Activated CD4-positive, alpha-beta memory T cell treated with anti-CD3 and anti-CD28 coated beads, Interleukin-2, amount 10 ng/mL, durations not matched to agents 7 days and 5 days (primary cell): ENCODE measurements at regions not wholly inside any gene's neighbourhood (a gene's known extent, or its start where the extent isn't known, plus 50 kb on each side); places are given as distances from the start of the nearest gene placed in this dataset.
"Not testable (repeated sequence)": the region's sequence is repeated elsewhere in the genome, so short reads cannot be mapped to it uniquely, and the experiment has no call there.

Experiments
- CTCF ChIA-PET: fragments of 350-600 bp; sonication (Branson Sonifier 250); formaldehyde crosslinking; loops from one replicate; lab custom pipeline; 2021; ENCODE audit warnings: antibody characterized with exemption, inconsistent platforms; lab: Charles Lee
- POLR2A ChIA-PET: fragments of 350-600 bp; sonication (Branson Sonifier 250); formaldehyde crosslinking; loops from one replicate; lab custom pipeline; 2021; ENCODE audit warnings: antibody characterized with exemption; lab: Charles Lee
- DNase-seq: peaks from one replicate; pipeline ENCODE4 v3.0.0-alpha.2; 2020
- H3K27ac Mint-ChIP-seq: one replicate; pipeline ENCODE4 v1.8.0; 2021; ENCODE audit warnings: mild to moderate bottlenecking, mixed read lengths
- H3K27me3 Mint-ChIP-seq: one replicate; pipeline ENCODE4 v1.8.0; 2021; ENCODE audit warnings: mixed read lengths
- H3K36me3 Mint-ChIP-seq: one replicate; pipeline ENCODE4 v1.8.0; 2021; ENCODE audit warnings: low read depth, mixed read lengths
- H3K4me1 Mint-ChIP-seq: one replicate; pipeline ENCODE4 v1.8.0; 2021; ENCODE audit warnings: mixed read lengths
- H3K4me3 Mint-ChIP-seq: one replicate; pipeline ENCODE4 v1.8.0; 2021; ENCODE audit warnings: mild to moderate bottlenecking, mixed read lengths
- H3K9me3 Mint-ChIP-seq: one replicate; pipeline ENCODE4 v1.8.0; 2021; ENCODE audit warnings: mixed read lengths

DNA sequence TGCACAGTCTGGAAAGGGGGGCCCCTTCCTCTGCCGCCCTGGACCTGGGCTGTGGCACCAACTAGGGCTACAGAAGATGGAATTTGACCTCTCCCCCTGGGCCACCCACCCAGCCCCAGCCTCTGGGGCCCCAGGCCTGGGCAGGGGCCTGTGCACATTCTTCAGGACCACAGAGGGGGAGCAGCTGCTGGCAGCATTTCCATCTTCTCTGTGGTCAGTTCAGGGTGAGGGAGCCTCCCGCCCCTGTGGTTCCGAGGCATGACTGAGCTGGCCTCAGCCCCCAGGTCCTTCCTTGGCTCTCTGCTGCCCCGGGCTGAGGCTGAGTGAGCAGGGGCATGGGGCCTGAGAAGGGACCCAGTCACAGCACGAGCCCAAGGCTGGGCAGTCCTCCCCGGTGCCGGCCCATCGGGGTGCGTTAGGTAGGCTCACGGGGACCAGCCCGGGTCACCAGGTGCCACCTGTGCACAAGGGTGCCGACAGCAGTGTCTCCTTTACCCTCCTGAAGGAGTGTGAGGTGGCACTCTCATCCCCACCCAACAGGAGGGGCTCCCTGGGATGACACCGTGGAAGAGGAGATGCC lies 63.2 kb downstream of the UNCX start:
- Mint-ChIP-seq H3K27ac (no peak overlapping the region), H3K27me3 (peaks cover 10% of the 10 kb centered on the region), H3K4me1 (peaks cover 2% of the 10 kb centered on the region), H3K36me3 (no peaks in the 10 kb centered on the region), H3K4me3 (no peak overlapping the region), H3K9me3 (no peaks in the 10 kb centered on the region)
- no peak for DNase-seq
- ChIA-PET CTCF (no interaction called here), POLR2A (no interaction called here)

DNA sequence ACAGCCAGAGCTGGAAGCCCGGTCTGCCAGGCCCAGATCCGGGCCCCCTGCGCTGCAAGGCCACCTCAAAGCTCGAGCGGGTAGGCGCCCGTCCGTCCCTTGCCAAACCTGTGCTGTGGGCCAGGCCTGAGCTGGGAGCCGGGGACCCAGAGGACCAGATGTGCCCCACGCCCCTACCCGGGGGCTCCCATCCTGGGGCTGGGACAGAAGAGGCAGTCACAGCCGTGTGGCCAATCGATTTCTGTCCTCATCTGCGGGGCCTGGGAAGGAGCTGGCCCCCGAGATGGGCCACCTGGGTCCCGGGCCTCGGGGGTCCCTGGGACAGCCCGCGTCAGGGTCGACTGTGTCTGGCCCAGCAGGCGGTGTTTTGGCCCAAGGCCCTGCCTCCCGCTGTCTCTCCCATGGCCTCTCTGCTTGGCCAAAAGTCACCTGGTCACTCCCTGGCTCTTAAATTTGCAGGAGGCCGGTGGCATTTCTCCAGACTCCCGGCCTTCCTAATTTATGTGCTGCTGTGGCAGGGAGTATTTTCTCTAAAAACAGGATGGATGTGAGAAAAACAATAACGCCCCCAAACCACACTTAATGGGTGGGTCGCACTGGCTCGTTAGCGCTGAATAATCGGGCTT lies 63.8 kb downstream of the UNCX start:
- ChIA-PET POLR2A (no interaction called here), CTCF (no interaction called here)
- no peak overlapping the region for H3K27ac Mint-ChIP-seq
- no peak for DNase-seq
- H3K27me3 Mint-ChIP-seq = peaks cover 5% of the 10 kb centered on the region
- no peaks in the 10 kb centered on the region for H3K36me3 Mint-ChIP-seq
- H3K4me1 Mint-ChIP-seq = no peaks in the 10 kb centered on the region
- no peaks in the 10 kb centered on the region for H3K9me3 Mint-ChIP-seq
- no peak overlapping the region for H3K4me3 Mint-ChIP-seq

DNA sequence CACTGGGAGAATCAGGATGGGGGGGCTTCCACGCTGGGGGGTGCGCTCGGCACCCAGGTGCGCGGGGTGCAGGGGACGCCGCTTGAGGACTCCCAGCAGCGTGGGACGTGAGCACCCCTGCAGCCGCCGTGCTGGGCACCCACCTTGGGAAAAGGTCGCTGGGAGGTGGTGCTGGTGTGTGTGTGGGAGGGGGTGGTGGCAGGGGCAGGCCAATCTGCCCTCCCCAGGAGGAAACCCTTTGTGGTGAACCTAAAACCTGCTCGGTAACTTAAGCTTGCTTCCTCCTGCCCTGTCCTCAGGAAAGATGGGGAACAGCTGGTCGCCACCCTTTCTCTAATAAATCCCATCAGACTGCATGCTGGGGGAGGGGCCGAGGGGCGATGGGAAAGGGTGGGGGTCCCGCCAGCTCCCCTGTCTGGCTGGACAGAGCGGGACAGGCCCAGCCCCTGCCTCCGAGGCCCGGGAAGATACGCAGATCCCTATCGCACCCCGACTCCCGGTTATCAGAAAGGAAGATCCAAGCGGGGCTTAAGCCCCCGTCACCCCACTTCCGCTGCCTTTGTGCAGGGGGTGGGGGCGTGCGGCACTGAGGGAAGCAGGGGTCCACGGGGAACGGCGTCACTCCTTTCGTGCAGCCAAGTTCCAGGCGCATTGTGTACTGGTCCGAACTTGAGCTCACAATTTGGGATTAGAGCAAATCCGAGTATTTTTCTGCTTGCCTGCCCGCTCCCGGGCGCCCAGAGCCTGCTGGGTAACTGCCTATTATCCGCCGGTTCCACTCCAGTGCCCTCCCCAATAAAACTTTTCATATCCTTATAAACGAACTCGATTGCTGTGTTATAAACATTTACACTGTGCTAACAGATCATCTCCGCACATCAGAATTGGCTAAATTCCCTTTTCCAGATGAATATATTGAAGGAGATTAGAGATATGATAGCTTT lies 64.6 kb downstream of the UNCX start:
- Mint-ChIP-seq H3K4me3 (no peak overlapping the region), H3K36me3 (no peaks in the 10 kb centered on the region), H3K27me3 (no peaks in the 10 kb centered on the region), H3K4me1 (no peaks in the 10 kb centered on the region), H3K27ac (no peak overlapping the region), H3K9me3 (no peaks in the 10 kb centered on the region)
- DNase-seq = no peak
- POLR2A ChIA-PET = no interaction called here
- CTCF ChIA-PET = no interaction called here

DNA sequence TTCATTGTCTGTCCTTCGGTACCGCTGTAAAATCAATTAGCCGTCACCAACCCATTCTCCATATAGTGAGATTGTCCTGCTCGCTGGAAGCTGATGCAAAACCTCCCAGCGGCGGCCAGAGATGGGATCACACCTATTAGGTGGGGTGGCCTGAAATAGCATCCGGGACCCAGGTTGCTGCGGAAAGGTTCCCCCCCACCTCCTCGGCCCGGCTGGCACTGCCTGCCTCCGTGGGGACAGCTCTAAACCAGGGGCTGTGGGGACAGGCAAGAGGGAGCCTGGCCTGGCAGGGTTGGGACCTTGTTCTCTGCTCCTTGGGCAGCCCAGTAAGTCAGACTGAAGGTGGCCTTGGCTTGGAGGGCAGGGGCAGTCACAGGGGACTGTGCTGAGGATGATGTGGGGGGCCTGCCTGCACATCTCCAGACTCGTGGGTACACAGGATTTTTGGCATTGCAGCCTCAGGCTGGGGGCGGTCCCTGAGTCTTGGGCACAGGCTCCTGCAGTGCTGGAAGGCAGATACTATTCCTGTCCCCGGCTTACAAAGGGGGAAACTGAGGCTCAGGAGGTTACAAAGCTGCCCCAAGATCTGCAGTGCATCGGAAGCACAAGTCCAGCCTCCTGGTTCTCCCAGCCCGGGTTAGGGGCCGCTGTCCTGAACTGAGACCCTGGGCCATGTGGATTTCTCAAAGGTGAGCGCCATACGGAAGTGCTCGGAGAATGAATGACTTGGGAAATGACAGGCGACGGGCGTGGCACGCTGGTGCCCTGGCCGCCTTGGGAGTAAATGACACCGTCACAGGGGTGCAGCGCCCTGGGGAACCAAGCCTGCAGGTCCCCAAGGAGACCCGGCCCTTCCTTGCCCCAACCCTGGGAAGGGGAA lies 65.6 kb downstream of the UNCX start:
- POLR2A ChIA-PET = no interaction called here
- no peaks in the 10 kb centered on the region for H3K36me3 Mint-ChIP-seq
- CTCF ChIA-PET = no interaction called here

DNA sequence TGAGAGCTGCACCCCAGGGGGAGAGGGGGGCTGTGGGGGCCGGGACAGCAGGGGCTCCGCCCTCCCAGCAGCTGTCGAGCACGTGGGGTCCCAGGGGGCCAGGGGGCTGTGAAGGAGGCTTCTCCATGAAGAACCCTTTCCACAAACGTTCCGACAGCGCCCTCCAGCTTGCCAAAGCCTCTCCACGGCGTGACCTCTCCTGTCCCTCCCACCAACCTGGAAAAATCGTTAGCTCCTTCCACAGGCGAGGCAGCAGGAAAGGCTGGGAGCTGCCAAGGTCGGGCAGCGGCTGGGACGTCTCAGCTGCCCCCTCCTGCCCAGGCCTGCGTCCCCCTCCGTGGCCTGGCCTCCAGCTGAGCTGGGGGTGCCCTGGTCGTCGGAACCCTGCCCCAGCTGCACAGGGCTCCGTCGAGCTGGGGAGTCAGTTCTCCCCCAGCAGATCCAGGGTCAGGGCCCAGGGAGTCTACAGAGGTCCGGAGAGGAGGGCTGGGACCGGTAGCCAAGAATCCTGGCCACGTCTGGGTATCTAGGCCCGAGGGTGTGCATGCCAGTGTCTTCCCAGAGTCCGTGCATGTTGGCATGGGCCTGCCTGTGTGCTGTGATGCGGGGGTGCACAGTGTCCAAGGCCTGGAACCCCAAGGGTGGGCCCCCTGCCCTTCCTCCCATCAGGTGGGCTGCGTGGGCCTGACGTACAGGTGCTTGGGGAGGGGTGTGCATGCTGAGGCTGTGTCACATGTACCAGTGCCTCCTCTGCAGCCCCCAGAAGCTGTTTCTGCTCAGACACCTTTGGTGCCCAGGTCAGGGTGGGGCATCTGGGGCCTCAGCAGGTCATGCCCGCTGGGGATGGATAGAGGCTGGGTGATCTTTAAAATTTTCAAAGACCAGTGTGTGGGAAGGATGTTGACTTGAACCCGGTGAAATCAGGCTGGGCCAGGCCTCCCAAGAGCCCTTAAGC lies 66.5 kb downstream of the UNCX start:
- no peak overlapping the region for H3K27ac Mint-ChIP-seq
- no peak for DNase-seq
- no peaks in the 10 kb centered on the region for H3K27me3 Mint-ChIP-seq
- no peaks in the 10 kb centered on the region for H3K4me1 Mint-ChIP-seq
- no peak overlapping the region for H3K4me3 Mint-ChIP-seq
- H3K36me3 Mint-ChIP-seq = no peaks in the 10 kb centered on the region
- ChIA-PET POLR2A (no interaction called here), CTCF (no interaction called here)
- no peaks in the 10 kb centered on the region for H3K9me3 Mint-ChIP-seq

More for the DNA sequence above, 65.6 kb downstream of the UNCX start:
- H3K4me1 Mint-ChIP-seq = no peaks in the 10 kb centered on the region
- no peak overlapping the region for H3K27ac Mint-ChIP-seq
- no peak overlapping the region for H3K4me3 Mint-ChIP-seq
- no peaks in the 10 kb centered on the region for H3K27me3 Mint-ChIP-seq
- no peak for DNase-seq
- H3K9me3 Mint-ChIP-seq = no peaks in the 10 kb centered on the region

DNA sequence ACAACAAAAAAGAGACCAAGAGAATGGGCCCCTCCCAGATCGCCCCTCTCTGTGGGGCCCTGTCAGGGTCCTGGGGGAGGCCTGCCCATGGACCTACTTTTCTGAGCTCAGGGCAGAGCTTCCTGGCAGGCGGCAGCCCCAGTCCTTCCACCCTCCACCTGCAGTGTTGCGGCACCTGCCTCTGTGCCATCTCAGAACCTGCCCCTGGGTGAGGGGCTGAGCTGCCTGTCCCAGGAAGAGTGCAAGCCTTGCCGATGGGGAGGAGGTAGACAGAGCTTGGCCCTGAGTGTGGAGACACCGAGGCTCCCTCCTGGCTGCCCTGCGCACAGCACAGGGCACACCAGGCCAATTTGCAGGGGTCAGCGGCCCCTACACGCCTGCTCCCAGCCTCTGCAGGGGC lies 67.5 kb downstream of the UNCX start:
- Mint-ChIP-seq H3K9me3 (no peaks in the 10 kb centered on the region), H3K36me3 (no peaks in the 10 kb centered on the region), H3K27me3 (no peaks in the 10 kb centered on the region), H3K4me3 (no peak overlapping the region), H3K27ac (no peak overlapping the region), H3K4me1 (no peaks in the 10 kb centered on the region)
- ChIA-PET CTCF (no interaction called here), POLR2A (no interaction called here)
- no peak for DNase-seq

DNA sequence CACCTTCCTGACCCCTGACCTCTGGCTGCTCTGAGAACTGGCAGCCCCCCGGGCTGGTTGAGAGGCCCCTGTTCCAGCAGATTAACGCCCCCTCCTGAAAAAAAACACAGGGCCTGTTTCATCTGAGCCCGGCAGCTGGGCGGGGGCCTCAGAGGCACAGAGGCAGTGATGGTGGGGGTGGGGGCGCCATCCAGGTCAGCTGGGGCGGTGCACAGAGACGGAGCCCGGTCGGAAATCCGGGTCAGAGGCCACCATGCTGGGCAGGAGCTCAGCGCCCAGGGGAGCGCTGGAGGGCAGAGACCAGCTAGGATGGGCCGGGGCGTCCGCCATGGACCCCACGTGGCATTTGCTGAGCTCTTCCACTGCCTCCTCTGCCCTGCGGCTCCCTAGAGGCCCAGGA lies 68.0 kb downstream of the UNCX start:
- Mint-ChIP-seq H3K36me3 (no peaks in the 10 kb centered on the region), H3K9me3 (no peaks in the 10 kb centered on the region), H3K27me3 (no peaks in the 10 kb centered on the region), H3K4me1 (no peaks in the 10 kb centered on the region), H3K27ac (no peak overlapping the region), H3K4me3 (no peak overlapping the region)
- CTCF ChIA-PET = no interaction called here
- POLR2A ChIA-PET = interaction anchor here (0.6 kb wide), 1 partner anchor 9 kb away, joined by 3 read pairs; no protein-coding TSS in a partner anchor
- DNase-seq = no peak

DNA sequence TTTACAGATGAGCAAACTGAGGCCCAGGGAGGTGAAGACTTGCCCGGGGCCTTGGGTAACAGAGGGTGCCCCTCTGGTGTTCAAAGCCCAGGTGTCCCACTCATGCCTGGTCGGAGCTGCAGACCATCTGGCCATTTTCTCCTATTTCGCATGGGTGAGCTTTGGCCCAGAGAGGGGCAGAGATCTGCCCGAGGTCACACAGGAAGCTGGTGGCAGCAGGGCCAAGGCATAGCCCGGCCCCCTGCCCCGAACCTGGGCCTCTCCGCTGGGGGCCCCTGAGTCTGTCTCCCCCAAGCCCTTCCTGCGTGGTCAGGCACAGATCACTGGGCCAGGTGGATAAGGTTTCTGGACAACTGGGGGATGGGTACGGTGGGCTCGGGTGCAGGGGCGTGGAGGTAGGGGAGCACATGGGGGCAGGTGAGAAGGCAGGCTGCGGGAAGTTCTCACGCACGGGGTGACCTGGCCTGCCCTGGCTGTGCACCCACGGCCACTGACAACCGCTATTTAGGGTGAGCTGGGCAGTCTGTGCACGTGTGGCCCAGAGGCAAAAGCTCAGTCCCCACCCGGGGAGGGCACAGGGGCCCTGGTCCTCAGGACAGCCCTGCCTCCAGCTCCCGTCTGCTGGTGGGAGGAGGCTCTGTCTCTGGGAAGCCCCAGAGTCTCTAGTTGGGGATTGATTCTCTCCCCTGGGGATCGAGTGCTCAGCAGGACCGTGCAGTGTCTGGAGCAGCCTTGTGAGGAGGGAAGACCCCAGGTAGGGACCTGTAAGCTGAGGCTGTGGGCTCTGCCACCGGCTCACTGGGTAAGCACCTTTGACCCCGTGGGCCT lies 68.6 kb downstream of the UNCX start:
- Mint-ChIP-seq H3K9me3 (no peaks in the 10 kb centered on the region), H3K27me3 (no peaks in the 10 kb centered on the region), H3K36me3 (no peaks in the 10 kb centered on the region), H3K4me3 (no peak overlapping the region), H3K27ac (no peak overlapping the region), H3K4me1 (no peaks in the 10 kb centered on the region)
- ChIA-PET CTCF (no interaction called here), POLR2A (interaction anchor here (0.6 kb wide), 1 partner anchor 9 kb away, joined by 3 read pairs; no protein-coding TSS in a partner anchor)
- DNase-seq = no peak

DNA sequence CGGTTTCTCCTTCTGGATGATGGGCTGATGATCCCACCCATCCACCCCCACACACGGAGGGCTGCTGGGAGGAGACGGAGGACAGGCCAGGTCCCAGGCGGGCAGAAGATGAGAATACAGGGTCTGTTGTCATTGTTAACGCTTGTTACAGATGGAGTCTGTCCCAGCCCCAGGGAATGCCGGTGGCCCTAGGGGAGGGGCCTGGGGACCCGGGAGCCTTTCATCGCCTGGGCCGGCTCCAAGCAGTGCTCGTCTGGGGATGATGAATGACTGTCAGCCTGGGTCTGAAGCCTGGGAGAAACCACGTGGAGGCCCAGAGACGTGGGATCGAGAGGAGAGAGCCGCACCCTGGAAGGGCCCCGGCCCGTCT lies 69.2 kb downstream of the UNCX start:
- H3K27ac Mint-ChIP-seq = no peak overlapping the region
- POLR2A ChIA-PET = no interaction called here
- H3K36me3 Mint-ChIP-seq = no peaks in the 10 kb centered on the region
- H3K4me3 Mint-ChIP-seq = no peak overlapping the region
- no peaks in the 10 kb centered on the region for H3K27me3 Mint-ChIP-seq
- CTCF ChIA-PET = no interaction called here
- H3K4me1 Mint-ChIP-seq = no peaks in the 10 kb centered on the region
- H3K9me3 Mint-ChIP-seq = no peaks in the 10 kb centered on the region
- no peak for DNase-seq

DNA sequence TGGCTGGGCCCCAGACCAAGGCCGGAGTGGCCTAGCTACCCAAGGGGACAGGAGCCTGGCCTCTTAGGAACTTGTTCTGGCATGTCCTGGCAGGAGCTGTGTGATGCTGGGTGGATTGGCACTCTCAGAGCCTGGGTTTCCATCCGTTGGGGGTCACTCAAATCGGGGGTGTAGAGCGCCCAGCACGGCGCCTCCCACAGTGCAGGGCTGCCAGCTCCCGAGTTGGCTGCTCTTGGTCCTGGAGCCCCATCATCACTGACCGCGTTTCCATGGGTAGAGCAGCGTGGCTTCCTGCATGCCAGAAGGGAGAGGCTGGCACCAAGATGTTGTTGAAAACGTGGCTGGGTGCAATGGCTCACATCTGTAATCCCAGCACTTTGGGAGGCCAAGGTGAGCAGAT lies 70.3 kb downstream of the UNCX start:
- Mint-ChIP-seq H3K4me3 (no peak overlapping the region), H3K27me3 (no peaks in the 10 kb centered on the region), H3K27ac (no peak overlapping the region), H3K36me3 (no peaks in the 10 kb centered on the region), H3K4me1 (no peaks in the 10 kb centered on the region), H3K9me3 (no peaks in the 10 kb centered on the region)
- ChIA-PET CTCF (no interaction called here), POLR2A (no interaction called here)
- DNase-seq = no peak

DNA sequence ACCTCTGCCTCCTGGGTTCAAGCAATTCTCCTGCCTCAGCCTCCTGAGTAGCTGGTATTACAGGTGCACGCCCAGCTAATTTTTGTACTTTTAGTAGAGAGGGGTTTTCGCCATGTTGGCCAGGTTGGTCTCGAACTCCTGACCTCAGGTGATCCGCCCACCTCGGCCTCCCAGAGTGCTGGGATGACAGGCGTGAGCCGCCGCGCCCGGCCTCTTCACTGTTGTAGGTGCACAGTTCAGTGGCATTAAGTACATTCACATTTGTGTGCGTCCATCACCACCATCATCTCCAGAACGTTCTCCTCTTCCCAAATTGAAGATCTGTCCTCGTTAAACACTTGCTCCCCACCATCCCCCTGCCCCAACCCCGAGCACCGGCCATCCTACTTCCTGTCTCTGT lies 71.3 kb downstream of the UNCX start:
- CTCF ChIA-PET, H3K36me3 Mint-ChIP-seq, H3K9me3 Mint-ChIP-seq: not testable (repeated sequence)

More for the DNA sequence above, 71.3 kb downstream of the UNCX start:
- H3K4me3 Mint-ChIP-seq, H3K27ac Mint-ChIP-seq, H3K27me3 Mint-ChIP-seq, H3K4me1 Mint-ChIP-seq, POLR2A ChIA-PET, DNase-seq: not testable (repeated sequence)
